A673 (cell line): ENCODE measurements at regions not wholly inside any gene's neighbourhood (a gene's known extent, or its start where the extent isn't known, plus 50 kb on each side); places are given as distances from the start of the nearest gene placed in this dataset.

Source experiments
- BruUV-seq: library from RNA; stranded (reverse); fragments of 400-500 nt; replicated peaks from 2 replicates; lab custom pipeline; 2021; lab: Mats Ljungman, UMichigan
- CTCF ChIA-PET: fragments of 300-600 bp; sonication (Branson Sonifier 250); formaldehyde crosslinking; loops from one replicate; lab custom pipeline; 2022; ENCODE audit warnings: antibody characterized with exemption; lab: Charles Lee
- POLR2A ChIA-PET: fragments of 300-600 bp; sonication (Branson Sonifier 250); formaldehyde crosslinking; loops from one replicate; lab custom pipeline; 2022; ENCODE audit warnings: antibody characterized with exemption; ENCODE audit not compliant: low non-redundant PET; lab: Charles Lee
- DNase-seq: peaks from one replicate; pipeline ENCODE4 v3.0.0-alpha.2; 2015; ENCODE audit warnings: low spot score
- H3K27ac ChIP-seq: fragments of 200-600 bp; sonication (generic); 2 replicates; pipeline ENCODE4 v1.5.1; 2016; ENCODE audit warnings: mixed run types, low read depth, mild to moderate bottlenecking, mixed read lengths, antibody characterized with exemption, low read length; ENCODE audit not compliant: poor library complexity, severe bottlenecking
- H3K27me3 ChIP-seq: fragments of 200-600 bp; sonication (generic); replicated peaks from 2 replicates; pipeline ENCODE4 v1.6.1; 2017; ENCODE audit warnings: mixed run types, low read depth, mild to moderate bottlenecking, mixed read lengths, antibody characterized with exemption, low read length; ENCODE audit not compliant: insufficient read depth, poor library complexity
- H3K36me3 ChIP-seq: fragments of 200-600 bp; sonication (generic); 2 replicates; pipeline ENCODE4 v1.6.1; 2016; ENCODE audit warnings: mixed run types, mild to moderate bottlenecking, mixed read lengths, antibody characterized with exemption, low read length; ENCODE audit not compliant: insufficient read depth, poor library complexity, severe bottlenecking
- H3K4me1 ChIP-seq: fragments of 200-600 bp; sonication (generic); 2 replicates; pipeline ENCODE4 v1.6.1; 2017; ENCODE audit warnings: mixed run types, mild to moderate bottlenecking, mixed read lengths, antibody characterized with exemption, low read length; ENCODE audit not compliant: insufficient read depth, poor library complexity, severe bottlenecking
- H3K4me3 ChIP-seq: fragments of 200-600 bp; sonication (generic); 2 replicates; pipeline ENCODE4 v1.5.1; 2016; ENCODE audit warnings: low read depth, mixed run types, mild to moderate bottlenecking, mixed read lengths, low read length; ENCODE audit not compliant: poor library complexity, severe bottlenecking
- H3K9me3 ChIP-seq: fragments of 200-600 bp; sonication (generic); 2 replicates; pipeline ENCODE4 v1.6.1; 2016; ENCODE audit warnings: mixed run types, low read depth, mild to moderate bottlenecking, mixed read lengths, antibody characterized with exemption, low read length; ENCODE audit not compliant: poor library complexity, severe bottlenecking
- EZH2 ChIP-seq: fragments of 200-600 bp; sonication (generic); IDR thresholded peaks from 2 replicates; pipeline ENCODE4 v1.6.1; 2017; ENCODE audit warnings: borderline replicate concordance, low read depth, mild to moderate bottlenecking, mixed read lengths, antibody characterized with exemption, low read length; ENCODE audit not compliant: poor library complexity, severe bottlenecking
- intact Hi-C: fragments of 100-400 bp; cut with micrococcal nuclease; formaldehyde crosslinking; loops from one replicate; pipeline ENCODE4 v1.10.0; 2022; ENCODE audit not compliant: unreplicated experiment
- TF ChIP-seq, protein P1 (sequence below): fragments of 300-800, 200-600 bp; sonication (generic); conservative IDR thresholded peaks from 2 replicates; pipeline ENCODE4 v1.5.1; 2017; ENCODE audit warnings: low read depth, mild to moderate bottlenecking, antibody characterized with exemption, low read length, moderate library complexity, mixed read lengths

DNA sequence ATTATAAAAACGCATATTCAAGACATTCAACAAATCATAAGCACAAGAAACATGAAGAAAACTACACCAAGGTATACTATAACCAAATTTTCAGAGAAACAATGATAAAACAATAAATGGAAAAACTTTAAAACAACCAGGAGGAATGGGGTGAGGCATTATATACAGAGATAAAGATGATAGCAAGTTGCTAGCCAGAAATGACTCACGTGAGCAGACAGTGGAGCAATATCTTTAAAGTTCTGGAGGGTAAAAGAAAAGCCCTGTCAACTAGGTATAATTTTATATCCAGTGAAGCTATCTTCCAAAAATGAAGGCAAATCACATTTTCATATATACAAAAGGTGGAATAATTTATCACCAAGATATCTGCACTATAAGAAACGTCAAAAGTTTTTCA lies 97.8 kb upstream of the PCED1B start:
- Histone ChIP-seq H3K27ac (no peak overlapping the region), H3K9me3 (no peaks in the 10 kb centered on the region), H3K36me3 (no peaks in the 10 kb centered on the region), H3K27me3 (no peaks in the 10 kb centered on the region), H3K4me1 (peaks cover 10% of the 10 kb centered on the region), H3K4me3 (no peak overlapping the region)
- no peak for TF ChIP-seq EZH2
- TF ChIP-seq, protein P1, sequence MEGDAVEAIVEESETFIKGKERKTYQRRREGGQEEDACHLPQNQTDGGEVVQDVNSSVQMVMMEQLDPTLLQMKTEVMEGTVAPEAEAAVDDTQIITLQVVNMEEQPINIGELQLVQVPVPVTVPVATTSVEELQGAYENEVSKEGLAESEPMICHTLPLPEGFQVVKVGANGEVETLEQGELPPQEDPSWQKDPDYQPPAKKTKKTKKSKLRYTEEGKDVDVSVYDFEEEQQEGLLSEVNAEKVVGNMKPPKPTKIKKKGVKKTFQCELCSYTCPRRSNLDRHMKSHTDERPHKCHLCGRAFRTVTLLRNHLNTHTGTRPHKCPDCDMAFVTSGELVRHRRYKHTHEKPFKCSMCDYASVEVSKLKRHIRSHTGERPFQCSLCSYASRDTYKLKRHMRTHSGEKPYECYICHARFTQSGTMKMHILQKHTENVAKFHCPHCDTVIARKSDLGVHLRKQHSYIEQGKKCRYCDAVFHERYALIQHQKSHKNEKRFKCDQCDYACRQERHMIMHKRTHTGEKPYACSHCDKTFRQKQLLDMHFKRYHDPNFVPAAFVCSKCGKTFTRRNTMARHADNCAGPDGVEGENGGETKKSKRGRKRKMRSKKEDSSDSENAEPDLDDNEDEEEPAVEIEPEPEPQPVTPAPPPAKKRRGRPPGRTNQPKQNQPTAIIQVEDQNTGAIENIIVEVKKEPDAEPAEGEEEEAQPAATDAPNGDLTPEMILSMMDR, result no peak
- CTCF ChIA-PET, result no interaction called here
- BruUV-seq, result no TSS peak
- intact Hi-C loops, result loop anchor here (5.0 kb wide), 3 partner anchors 34 to 304 kb away; no protein-coding TSS in a partner anchor
- POLR2A ChIA-PET, result no interaction called here
- DNase-seq, result no peak

DNA sequence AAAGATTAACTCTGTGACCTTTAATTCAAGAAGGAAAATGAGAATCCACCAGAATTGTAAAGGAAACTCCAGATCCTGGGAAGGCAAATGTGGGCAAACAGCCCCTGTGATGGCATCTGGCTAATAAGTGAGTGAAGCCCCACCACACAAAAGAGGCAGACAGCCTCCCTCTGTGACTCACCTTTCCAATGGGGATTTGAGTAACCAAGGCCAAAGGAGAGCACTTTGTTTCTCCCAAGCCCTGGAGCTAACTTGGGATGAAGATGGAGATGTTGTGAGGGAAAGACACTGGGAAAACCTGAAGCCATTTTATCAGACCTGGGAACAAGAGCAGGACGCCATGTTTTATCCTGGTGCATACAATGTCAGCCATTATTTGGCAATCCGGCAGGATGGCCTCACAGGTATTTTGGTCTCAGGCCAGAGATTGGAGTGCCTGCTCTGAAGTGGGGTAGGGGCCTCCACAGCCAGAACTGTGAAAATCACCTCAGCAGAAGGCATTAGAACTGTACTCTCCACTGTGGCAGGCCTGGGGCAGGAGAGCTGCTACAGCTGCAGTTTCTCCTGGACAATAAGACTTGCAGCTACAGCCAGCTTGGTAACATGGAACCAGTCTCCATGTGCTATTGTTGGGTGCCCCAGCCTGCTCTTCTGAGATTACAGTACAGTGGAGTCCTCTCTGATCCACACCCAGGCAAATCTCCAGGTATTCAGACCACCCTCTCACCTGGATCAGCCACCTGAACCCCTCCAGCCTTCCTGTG lies 96.6 kb upstream of the PCED1B start:
- no peaks in the 10 kb centered on the region for H3K27me3 ChIP-seq
- CTCF ChIA-PET, result interaction anchor here (0.9 to 1.7 kb wide), 3 partner anchors 34 to 858 kb away, joined by 5 to 7 read pairs (median 7); no protein-coding TSS in a partner anchor
- intact Hi-C loops, result loop anchor here (5.0 kb wide), 3 partner anchors 36 to 306 kb away; no protein-coding TSS in a partner anchor
- H3K36me3 ChIP-seq, result no peaks in the 10 kb centered on the region
- POLR2A ChIA-PET, result interaction anchor here (0.6 to 1.5 kb wide), 2 partner anchors 35 to 86 kb away, joined by 3 read pairs; no protein-coding TSS in a partner anchor
- no peak overlapping the region for H3K4me3 ChIP-seq
- TF ChIP-seq, protein P1, result no peak
- TF ChIP-seq EZH2, result no peak
- DNase-seq, result no peak
- H3K9me3 ChIP-seq, result no peaks in the 10 kb centered on the region
- no TSS peak for BruUV-seq
- peaks cover 10% of the 10 kb centered on the region for H3K4me1 ChIP-seq
- no peak overlapping the region for H3K27ac ChIP-seq

DNA sequence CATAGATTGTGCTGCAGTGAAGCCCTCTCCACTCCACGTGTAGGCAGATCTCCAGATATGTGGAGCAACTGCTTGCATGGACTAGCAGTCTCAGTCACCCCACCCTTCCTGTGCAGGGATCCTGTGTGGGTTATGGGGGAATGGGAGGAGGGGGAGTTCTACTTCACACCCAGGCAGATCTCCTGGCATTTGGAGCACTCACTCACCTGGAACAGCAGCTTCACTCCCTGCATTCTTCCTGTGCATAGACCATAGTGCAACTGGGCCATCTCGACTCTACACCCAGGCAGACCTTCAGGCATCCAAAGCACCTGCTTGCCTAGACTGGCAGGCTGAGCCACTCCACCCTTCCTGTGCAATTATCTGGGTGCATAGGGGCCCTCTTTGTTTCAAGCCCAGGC lies 96.0 kb upstream of the PCED1B start:
- Histone ChIP-seq H3K4me3 (no peak overlapping the region), H3K4me1 (peaks cover 10% of the 10 kb centered on the region), H3K36me3 (no peaks in the 10 kb centered on the region), H3K27ac (no peak overlapping the region), H3K9me3 (no peaks in the 10 kb centered on the region), H3K27me3 (no peaks in the 10 kb centered on the region)
- ChIA-PET CTCF (interaction anchor here (0.7 to 1.7 kb wide), 5 partner anchors 34 to 858 kb away, joined by 3 to 8 read pairs (median 7); no protein-coding TSS in a partner anchor), POLR2A (interaction anchor here (1.5 kb wide), 1 partner anchor 36 kb away, joined by 3 read pairs; no protein-coding TSS in a partner anchor)
- no TSS peak for BruUV-seq
- intact Hi-C loops, result loop anchor here (5.0 kb wide), 3 partner anchors 36 to 306 kb away; no protein-coding TSS in a partner anchor
- no peak for DNase-seq
- no peak for TF ChIP-seq EZH2
- TF ChIP-seq, protein P1, result no peak
